ENCODE measurements at regions not wholly inside any gene's neighbourhood (a gene's known extent, or its start where the extent isn't known, plus 50 kb on each side); places are given as distances from the start of the nearest gene placed in this dataset.

- TF ChIP-seq EZH2 (IDR thresholded peaks at IDR 0.05; ENCODE audit: low read depth, unreplicated experiment) (no peak), CTCF (conservative IDR thresholded peaks at IDR 0.05; ENCODE audit: low read depth in 2 of 2) (no peak), POLR2AphosphoS5 (IDR thresholded peaks at IDR 0.05; ENCODE audit: low read depth) (no peak), REST (IDR thresholded peaks at IDR 0.05; ENCODE audit: unreplicated experiment) (no peak), EZH2phosphoT487 (IDR thresholded peaks at IDR 0.05; ENCODE audit: unreplicated experiment) (no peak)
Measured at GRCh38 chrX:116010939-116011338, 159.6 kb upstream of the AGTR2 start.

Data from GM23338 (cell line).